ENCODE measurements at regions not wholly inside any gene's neighbourhood (a gene's known extent, or its start where the extent isn't known, plus 50 kb on each side); places are given as distances from the start of the nearest gene placed in this dataset.

DNA sequence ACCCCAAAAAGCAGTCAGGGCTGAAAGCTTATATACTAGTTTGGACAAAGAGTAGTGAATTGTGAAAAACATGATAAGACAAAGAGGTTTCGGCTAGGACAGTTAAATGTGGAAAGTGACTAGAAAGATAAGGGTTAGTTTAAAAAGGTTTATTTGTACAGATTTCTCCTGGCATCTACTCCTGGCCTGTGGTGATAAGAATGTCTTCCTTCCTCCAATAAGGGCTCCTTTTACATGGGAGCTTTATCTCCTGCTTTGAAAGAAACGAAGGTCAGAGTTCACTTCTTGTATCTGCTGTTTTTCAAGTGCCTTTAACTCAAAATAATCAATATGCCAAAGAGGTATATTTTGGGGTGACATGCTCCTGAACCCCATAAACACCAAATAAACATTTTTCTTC is 776.1 kb upstream of the COX7C start:
- TF ChIP-seq POLR2A (IDR thresholded peaks at IDR 0.05) (no peak), EP300 (IDR thresholded peaks at IDR 0.05) (no peak), POLR2AphosphoS5 (IDR thresholded peaks at IDR 0.05) (no peak)
- TF ChIP-seq, protein P1, sequence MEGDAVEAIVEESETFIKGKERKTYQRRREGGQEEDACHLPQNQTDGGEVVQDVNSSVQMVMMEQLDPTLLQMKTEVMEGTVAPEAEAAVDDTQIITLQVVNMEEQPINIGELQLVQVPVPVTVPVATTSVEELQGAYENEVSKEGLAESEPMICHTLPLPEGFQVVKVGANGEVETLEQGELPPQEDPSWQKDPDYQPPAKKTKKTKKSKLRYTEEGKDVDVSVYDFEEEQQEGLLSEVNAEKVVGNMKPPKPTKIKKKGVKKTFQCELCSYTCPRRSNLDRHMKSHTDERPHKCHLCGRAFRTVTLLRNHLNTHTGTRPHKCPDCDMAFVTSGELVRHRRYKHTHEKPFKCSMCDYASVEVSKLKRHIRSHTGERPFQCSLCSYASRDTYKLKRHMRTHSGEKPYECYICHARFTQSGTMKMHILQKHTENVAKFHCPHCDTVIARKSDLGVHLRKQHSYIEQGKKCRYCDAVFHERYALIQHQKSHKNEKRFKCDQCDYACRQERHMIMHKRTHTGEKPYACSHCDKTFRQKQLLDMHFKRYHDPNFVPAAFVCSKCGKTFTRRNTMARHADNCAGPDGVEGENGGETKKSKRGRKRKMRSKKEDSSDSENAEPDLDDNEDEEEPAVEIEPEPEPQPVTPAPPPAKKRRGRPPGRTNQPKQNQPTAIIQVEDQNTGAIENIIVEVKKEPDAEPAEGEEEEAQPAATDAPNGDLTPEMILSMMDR (IDR thresholded peaks at IDR 0.05) = no peak
- no peaks in the 10 kb centered on the region for H3K27me3 ChIP-seq

DNA sequence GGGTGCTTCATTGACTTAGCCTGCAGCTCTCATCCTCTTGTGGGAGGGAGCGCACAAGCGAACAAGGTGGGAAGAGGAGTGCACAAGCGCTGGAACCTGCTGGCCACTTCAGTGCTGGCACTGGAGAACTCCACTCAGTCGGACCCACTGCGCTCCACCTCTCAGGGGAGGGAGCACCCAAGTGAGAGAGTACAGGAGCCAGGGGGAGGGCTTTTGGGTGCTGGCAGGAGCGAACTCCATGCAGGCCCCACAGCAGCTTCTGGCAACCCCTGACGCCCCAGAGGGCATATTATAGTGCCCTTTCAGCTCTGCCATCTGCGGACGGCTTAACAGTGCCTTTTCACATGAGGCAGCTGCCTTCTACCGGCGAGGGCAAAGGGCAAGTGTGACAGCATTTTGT is 774.2 kb upstream of the COX7C start:
- no peak for ATAC-seq
- H3K4me3 ChIP-seq = no peak overlapping the region
- no peaks in the 10 kb centered on the region for H3K4me1 ChIP-seq
- H3K36me3 ChIP-seq = no peaks in the 10 kb centered on the region
- no peak for TF ChIP-seq EP300 (IDR thresholded peaks at IDR 0.05)
- TF ChIP-seq, protein P1 (IDR thresholded peaks at IDR 0.05) = no peak
- no peak for TF ChIP-seq POLR2A (IDR thresholded peaks at IDR 0.05)
- no peak for TF ChIP-seq POLR2AphosphoS5 (IDR thresholded peaks at IDR 0.05)
- WGBS, 2 donors (ENCODE audit: low coverage in 1 of 2) = 90% methylated on average over 2 of the region's 11 CpGs; no CpG with 5 or more reads in 1 of the 2 donors
- H3K27me3 ChIP-seq = no peaks in the 10 kb centered on the region
- H3K9me3 ChIP-seq = no peaks in the 10 kb centered on the region
- no peak overlapping the region for H3K27ac ChIP-seq

More for the DNA sequence above, 776.1 kb upstream of the COX7C start:
- WGBS, 2 donors (ENCODE audit: low coverage in 1 of 2) = 39 to 77% methylated on average over 2 of the region's 2 CpGs
- Histone ChIP-seq H3K9me3 (no peaks in the 10 kb centered on the region), H3K4me1 (no peaks in the 10 kb centered on the region), H3K36me3 (no peaks in the 10 kb centered on the region), H3K4me3 (no peak overlapping the region), H3K27ac (no peak overlapping the region)
- ATAC-seq = no peak

DNA sequence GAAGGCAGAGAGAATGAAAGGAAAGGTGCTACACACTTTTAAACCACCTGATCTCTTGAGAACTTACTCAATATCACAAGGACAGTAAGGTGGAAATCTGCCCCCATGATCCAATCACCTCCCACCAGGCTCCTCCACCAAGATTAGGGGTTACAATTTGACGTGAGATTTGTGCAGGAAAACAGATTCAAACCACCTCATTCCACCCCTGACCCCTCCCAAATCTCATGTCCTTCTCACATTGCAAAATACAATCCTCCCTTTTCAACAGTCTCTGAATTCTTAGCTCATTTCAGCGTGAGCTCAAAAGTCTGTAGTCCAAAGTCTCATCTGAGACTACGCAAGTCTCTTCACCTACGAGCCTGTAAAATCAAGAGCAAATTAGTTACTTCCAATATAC is 768.3 kb upstream of the COX7C start:
- 87 to 89% methylated on average over 4 of the region's 4 CpGs for WGBS, 2 donors (ENCODE audit: low coverage in 1 of 2)
- TF ChIP-seq POLR2A (IDR thresholded peaks at IDR 0.05) = no peak
- TF ChIP-seq, protein P1 (IDR thresholded peaks at IDR 0.05) = no peak
- no peak for ATAC-seq
- H3K36me3 ChIP-seq = no peaks in the 10 kb centered on the region
- H3K9me3 ChIP-seq = no peaks in the 10 kb centered on the region
- no peaks in the 10 kb centered on the region for H3K4me1 ChIP-seq
- H3K4me3 ChIP-seq = no peak overlapping the region
- H3K27ac ChIP-seq = no peak overlapping the region
- no peaks in the 10 kb centered on the region for H3K27me3 ChIP-seq

DNA sequence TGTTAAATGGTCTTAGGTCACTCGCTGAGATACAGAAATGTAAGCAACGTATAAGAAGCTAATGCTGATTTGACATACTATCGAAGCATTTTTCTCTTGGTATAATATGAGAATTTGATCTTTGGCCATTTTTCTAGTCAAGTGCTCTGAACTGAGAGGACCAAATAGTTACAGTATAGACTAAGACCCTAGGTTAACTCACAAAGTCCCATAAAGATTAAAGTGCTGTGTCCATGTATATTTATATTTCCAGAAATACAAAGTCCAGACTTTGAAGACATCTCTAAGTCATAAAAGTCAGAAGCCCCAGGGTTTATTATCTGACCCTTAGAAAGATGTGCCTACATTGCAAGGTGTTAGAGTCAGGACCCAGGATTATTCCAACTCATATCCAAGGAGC is 752.4 kb upstream of the COX7C start:
- TF ChIP-seq, protein P1 (IDR thresholded peaks at IDR 0.05) = no peak
- no peak for TF ChIP-seq POLR2AphosphoS5 (IDR thresholded peaks at IDR 0.05)
- no peak for TF ChIP-seq EP300 (IDR thresholded peaks at IDR 0.05)
- no peak for ATAC-seq
- Histone ChIP-seq H3K27me3 (no peaks in the 10 kb centered on the region), H3K9me3 (peaks cover 0 to 3% (median 0%) of the 10 kb centered on the region in 3 donors), H3K27ac (no peak overlapping the region), H3K4me1 (no peaks in the 10 kb centered on the region), H3K4me3 (no peak overlapping the region), H3K36me3 (no peaks in the 10 kb centered on the region)
- 76 to 90% methylated on average over 3 of the region's 3 CpGs for WGBS, 2 donors (ENCODE audit: low coverage in 1 of 2)

DNA sequence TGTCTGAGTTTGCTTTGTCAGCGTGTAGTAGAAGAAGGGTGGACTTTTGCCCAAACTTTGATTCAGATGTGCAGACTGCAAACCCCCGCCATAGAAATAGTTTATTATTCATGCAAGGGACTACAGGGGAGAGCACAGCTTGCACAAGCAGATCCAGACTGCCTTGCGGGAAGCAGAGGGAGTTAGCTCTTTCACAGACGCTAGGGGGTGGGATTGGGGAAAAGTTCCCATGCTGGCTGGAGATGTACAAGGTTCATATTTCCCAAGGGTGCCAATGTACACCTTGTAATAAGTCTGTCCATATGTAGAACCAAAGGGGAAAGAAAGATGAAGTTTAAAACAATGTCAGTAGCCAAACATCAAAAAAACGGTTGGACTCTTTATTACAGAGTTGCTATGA is 749.7 kb upstream of the COX7C start:
- no peak for ATAC-seq
- TF ChIP-seq POLR2AphosphoS5 (IDR thresholded peaks at IDR 0.05) (no peak), EP300 (IDR thresholded peaks at IDR 0.05) (no peak), POLR2A (IDR thresholded peaks at IDR 0.05) (no peak)
- TF ChIP-seq, protein P1 (IDR thresholded peaks at IDR 0.05) = no peak
- Histone ChIP-seq H3K36me3 (no peaks in the 10 kb centered on the region), H3K27me3 (no peaks in the 10 kb centered on the region), H3K27ac (no peak overlapping the region), H3K9me3 (no peaks in the 10 kb centered on the region), H3K4me1 (no peaks in the 10 kb centered on the region), H3K4me3 (no peak overlapping the region)
- WGBS, 2 donors (ENCODE audit: low coverage in 1 of 2) = 80 to 85% methylated on average over 1 to 5 of the region's 5 CpGs

Data from gastroesophageal sphincter (tissue), 4 donors.